T-helper 2 cell treated with Interferon-gamma antibody and Interleukin-4, amounts not matched to agents 100 ng/mL and 5 ng/mL, for 36 hours (primary cell): ENCODE measurements at regions not wholly inside any gene's neighbourhood (a gene's known extent, or its start where the extent isn't known, plus 50 kb on each side); places are given as distances from the start of the nearest gene placed in this dataset.

ENCODE experiments used
- intact Hi-C: fragments of 100-400 bp; cut with micrococcal nuclease; formaldehyde crosslinking; loops from one replicate; pipeline ENCODE4 v1.15.1; 2023

DNA sequence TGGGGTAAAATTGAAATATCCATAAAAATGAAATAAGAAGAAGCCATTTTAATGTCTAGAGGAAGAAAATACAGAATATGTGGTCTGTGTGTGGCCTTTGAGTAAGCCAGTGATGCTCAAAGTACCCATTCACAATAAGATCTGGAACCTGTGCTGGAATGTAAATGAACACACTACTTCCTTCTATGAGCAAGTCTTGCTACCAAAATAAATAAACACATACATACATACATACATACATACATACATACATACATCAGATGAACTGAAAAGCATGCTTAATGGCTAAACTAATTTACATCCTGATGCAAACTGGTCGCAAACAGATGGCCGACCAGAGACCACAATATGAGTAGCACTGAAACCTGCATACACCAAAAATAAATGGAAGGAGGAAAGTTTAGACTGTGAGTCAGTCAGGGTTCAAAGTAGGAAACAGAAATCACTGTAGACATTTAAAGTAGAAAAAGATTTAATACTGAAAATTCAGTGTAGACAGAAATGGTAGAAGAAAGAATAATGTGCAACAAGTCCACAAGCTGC lies 317.6 kb downstream of the CAAP1 start:
- intact Hi-C loops, result no loop called here

GRCh38 chr9:26574256-26574655 lies 318.3 kb downstream of the CAAP1 start:
- intact Hi-C loops, result no loop called here

GRCh38 chr9:26567976-26568375 lies 324.6 kb downstream of the CAAP1 start:
- intact Hi-C loops, result no loop called here

DNA sequence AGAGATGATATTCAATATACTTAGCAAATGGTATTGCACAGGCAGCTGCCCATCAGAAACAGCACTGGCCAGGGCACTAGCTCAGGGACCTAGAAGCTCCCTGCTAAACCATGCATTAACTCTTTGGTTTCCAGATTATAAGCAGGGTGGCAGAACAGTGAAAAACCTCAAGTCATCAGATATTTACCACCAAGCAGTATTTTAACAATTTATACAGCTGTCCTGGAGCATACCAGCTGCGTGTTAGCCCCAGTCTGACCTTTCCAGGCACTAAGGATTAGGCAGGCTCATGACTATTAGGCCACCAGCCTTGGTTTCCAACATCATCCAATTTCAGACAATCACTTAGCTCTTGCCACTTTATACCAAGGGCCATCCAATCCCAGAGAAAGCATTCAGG lies 326.5 kb downstream of the CAAP1 start:
- intact Hi-C loops, result no loop called here

DNA sequence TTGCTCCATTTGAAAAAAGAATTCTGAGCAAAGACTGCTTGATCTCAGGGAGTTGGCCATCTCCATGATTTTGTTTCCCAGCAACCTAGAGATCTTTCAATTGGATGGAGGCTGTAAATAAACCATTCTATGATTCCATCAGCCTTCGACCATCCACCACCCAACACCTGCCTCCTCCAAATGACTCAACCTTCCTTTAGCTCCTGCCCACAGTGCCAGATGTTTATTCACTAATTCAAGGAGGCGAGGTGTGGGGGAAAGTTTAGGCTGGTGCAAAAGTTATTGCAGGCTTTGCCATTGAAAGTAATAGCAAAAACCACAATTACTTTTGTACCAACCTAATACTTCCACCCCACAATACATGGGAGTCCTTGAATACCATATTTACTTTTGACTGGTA lies 327.5 kb downstream of the CAAP1 start:
- intact Hi-C loops, result no loop called here

- intact Hi-C loops, result no loop called here
These were observed 330.3 kb downstream of the CAAP1 start for GRCh38 chr9:26562338-26562737.

DNA sequence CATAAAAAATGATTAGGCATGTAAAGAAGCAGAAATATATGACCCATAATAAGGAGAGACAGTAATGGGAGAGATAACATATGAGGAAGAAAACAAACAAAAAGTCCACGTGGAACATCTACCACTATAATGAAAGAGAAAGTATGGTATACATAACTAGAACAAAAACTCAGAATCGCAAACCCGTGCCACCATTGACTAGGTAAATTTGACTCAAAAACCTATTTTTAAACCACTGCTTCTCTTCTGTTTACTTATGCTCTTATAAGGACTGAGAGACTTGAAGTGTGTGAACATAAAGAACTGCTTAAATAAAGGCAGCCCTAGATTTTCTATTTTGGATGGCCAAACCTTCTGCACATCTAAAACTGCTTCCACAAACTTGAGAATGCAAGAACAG lies 330.7 kb downstream of the CAAP1 start:
- intact Hi-C loops, result no loop called here

DNA sequence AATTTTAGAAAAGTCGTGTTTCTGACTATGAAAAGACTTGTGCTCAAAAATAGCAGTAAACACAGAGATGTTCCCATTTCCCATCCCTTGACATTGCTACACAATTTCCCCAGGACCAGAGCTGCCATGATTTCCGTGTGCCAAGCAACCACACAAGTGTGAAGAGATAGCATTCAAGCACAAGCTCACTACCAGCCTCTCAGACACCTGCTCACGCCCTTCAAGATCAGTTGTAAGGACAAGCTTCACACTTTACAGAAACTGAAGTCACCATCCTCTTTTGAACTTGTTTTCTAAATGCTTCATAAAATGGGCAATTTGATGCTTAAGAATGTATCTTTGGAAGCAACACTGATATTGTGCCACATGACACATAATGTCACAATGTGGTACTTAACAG lies 333.1 kb downstream of the CAAP1 start:
- intact Hi-C loops, result no loop called here

- intact Hi-C loops, result no loop called here
These were observed 340.6 kb downstream of the CAAP1 start for GRCh38 chr9:26551971-26552370.

DNA sequence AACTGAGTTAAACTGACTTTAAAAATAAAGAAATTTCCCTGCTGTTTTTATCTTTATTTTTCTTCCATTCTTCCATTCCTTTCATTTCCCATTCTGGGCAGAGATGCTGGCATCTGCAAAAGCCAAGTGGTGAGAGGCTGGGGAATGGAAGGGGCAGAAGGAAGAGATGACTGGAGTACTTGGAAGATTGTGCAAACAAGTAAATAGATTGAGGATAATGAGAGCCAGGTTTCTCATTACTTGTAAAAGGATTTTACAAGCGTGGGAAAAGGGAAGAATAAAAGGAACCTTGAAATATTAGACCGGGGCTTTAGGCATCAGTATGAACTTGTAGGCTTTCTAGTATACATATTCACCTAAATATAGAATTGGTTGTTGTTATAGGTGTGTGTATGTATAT lies 341.2 kb downstream of the CAAP1 start:
- intact Hi-C loops, result no loop called here

DNA sequence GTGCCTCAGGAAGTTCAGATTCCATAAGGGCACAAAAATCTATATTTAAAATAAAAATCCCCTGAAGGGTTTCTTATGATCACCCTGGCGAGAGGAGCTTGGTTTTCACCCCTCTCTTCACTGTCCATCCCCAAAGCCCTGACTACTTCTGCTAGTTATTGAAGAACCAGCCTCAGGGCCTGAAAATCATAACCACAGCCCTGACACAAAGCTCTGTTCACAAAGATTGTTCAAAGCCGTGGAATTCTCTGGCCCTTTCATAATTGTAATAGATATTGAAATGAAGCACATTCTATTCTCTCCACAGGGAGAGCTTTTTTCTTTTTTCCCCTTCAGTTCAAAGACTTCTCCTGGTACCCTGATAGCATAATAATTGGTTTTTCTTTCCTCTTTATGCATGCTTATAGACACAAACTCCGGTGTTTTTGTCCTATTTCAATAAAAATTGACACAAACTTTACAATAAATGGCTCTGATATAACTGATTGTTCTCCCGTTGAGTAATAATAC lies 343.8 kb downstream of the CAAP1 start:
- intact Hi-C loops, result no loop called here

- intact Hi-C loops, result no loop called here
These were observed 352.6 kb downstream of the CAAP1 start for GRCh38 chr9:26539867-26540493.

GRCh38 chr9:26537211-26537610 lies 355.4 kb downstream of the CAAP1 start:
- intact Hi-C loops, result no loop called here

- intact Hi-C loops, result no loop called here
These were observed 357.5 kb downstream of the CAAP1 start for GRCh38 chr9:26535151-26535550.

DNA sequence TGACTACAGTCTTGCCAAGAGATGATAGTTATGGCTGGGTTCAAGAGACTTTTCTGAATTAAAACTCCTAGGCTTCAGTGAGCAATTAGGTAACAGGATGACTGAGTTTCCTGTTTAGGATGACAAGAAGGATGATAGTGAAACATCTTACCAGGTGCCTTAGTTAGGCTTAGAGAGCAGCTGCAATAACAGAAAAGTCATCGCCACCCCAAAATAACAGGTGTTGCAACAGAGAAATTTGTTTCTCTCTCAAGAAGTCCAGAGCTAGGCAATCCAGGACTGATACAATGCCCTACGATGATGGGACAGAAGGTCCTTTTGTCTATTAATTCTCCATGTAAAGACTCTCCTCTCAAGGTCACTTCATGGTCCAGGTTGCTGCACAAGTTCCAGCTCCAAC lies 361.8 kb downstream of the CAAP1 start:
- intact Hi-C loops, result no loop called here

- intact Hi-C loops, result no loop called here
These were observed 364.7 kb downstream of the CAAP1 start for GRCh38 chr9:26527931-26528330.

DNA sequence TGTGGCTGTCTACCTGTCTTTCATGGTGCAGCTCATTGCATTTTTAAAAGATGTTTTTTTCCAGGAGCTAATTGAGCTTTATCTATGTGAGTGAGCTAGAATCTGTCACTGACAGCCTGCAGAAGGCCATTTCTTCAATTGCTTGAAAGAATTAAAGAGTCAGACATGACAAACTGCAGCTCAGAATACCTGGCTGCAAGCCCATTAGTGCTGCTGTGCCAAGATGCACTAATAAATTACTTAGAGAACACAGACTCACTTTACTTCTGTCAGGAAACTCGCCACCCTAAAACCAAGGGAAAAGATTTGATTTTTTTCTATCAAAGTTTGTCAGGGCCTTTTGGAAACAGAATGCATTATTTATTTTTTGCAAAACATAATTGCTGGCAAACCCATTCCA lies 368.3 kb downstream of the CAAP1 start:
- intact Hi-C loops, result no loop called here

GRCh38 chr9:26523577-26523976 lies 369.0 kb downstream of the CAAP1 start:
- intact Hi-C loops, result no loop called here

GRCh38 chr9:26520141-26520540 lies 372.5 kb downstream of the CAAP1 start:
- intact Hi-C loops, result no loop called here

GRCh38 chr9:26516773-26517343 lies 375.7 kb downstream of the CAAP1 start:
- intact Hi-C loops, result no loop called here

DNA sequence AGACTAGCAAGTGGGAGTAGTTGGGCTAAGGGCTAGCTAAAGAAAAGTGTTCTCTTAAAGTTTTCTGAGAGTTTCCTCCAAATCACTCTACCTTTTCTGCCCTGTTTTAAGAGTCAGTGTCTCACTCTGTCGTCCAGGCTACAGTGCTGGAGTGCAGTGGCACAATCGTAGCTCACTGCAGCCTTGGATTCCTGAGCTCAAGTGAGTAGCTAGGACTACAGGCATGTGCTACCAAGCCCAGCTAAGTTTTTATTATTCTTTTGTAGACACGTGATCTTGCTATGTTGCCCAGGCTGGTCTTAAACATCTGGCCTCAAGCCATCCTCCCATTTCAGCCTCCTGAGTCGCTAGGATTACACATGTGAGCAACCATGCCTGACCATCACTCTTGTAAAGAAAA lies 378.9 kb downstream of the CAAP1 start:
- intact Hi-C loops, result no loop called here

- intact Hi-C loops, result no loop called here
These were observed 382.5 kb downstream of the CAAP1 start for GRCh38 chr9:26510137-26510536.

GRCh38 chr9:26508897-26509296 lies 383.7 kb downstream of the CAAP1 start:
- intact Hi-C loops, result no loop called here
